HG02840 (cell line): ENCODE measurements at regions not wholly inside any gene's neighbourhood (a gene's known extent, or its start where the extent isn't known, plus 50 kb on each side); places are given as distances from the start of the nearest gene placed in this dataset.

Source experiments
- ATAC-seq: cut with Tn5 transposase; IDR thresholded peaks from one replicate; pipeline ENCODE4 v1.9.1; 2021; ENCODE audit warnings: mild to moderate bottlenecking, moderate library complexity, moderate number of reproducible peaks; ENCODE audit not compliant: unreplicated experiment, low FRiP score

DNA sequence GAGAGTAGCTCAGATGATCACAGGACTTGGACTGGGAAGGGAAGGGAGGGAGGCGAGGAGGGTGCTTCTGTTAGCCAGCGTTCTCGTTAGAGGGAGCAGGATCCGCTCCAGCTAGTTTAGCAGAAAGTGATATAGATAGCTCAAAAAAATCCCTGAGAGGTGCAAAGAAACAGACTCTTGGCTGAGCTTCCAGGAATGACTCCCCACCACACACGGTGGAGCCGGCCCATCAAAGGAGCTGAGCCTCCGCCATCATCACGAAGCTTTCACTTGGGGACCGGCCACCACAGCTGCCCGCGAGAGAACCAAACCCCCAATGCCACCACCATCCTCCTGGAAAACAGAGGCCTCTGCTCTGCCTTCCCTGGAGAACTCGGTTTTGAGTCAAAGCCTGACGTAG is 124.6 kb upstream of the BCL2L14 start:
- no peak for ATAC-seq

DNA sequence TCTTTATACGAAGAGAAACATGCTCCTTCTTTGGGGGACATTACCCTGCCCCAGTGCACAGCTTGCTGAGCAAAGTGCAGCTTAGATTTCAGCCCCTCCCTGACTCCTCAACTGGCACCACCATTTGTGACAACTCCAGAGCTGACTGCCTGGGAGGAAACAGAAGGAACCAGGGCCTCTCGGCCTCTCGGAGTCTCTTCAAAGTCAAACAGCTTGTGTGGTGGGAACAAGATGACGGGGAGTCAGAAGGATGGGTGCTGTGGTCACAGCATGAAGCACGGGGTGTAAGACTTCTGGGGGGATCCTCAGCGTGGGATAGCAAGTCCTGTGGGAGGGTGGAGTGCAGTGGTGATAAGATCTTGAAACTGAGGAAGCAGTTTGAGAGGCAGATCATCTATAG is 123.5 kb upstream of the BCL2L14 start:
- ATAC-seq = no peak

DNA sequence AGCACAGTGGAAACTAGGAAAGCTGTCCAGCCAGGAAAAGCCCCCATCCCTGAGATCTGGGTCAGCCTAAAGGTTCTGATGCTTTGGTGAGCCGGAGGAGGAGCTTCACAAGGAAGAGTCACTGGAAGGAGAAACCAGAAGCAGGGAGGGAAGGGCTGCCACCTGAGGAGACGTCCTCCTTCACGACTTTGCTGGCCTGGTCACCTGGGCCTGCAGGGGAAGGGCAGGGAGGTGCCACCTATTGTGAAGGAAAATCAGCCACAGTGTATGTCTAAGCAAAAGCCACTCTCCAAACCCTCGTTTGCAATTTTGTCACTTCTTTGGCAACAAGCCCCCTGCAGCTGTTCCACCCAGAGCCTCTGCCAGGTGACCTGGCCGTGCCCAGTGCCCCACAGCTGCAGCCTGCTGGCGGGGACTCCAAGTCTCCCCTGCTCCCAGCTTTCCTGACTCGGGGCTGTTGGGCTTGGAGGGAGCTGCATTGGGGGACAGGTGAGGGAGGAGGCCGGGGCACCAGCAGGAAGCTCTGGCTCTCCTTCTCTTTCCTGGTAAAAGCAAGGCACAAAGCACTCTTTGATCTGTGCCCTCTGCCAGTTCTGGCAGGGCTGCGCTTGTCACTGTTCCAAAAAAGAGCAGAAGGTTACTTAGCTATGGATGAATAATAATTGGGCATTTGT is 120.9 kb upstream of the BCL2L14 start:
- ATAC-seq = no peak

DNA sequence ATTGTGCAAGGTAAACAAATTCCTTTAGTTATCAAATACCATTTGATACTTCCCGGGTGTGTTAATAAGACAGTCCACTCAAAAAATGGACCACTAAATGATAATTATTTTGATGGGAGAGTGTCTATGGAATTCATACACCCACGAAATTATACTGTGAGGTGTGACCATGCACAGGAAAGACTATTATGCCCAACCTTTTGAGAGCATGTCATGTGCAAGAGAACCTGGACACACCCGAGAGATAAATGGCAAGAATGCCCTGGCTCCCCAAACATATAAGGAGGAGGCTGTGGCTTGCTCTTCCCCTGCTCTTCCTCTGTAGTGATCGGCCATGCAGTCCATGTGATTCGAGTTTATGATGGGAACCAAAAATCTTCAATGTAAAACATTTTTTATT is 119.5 kb upstream of the BCL2L14 start:
- ATAC-seq = no peak

DNA sequence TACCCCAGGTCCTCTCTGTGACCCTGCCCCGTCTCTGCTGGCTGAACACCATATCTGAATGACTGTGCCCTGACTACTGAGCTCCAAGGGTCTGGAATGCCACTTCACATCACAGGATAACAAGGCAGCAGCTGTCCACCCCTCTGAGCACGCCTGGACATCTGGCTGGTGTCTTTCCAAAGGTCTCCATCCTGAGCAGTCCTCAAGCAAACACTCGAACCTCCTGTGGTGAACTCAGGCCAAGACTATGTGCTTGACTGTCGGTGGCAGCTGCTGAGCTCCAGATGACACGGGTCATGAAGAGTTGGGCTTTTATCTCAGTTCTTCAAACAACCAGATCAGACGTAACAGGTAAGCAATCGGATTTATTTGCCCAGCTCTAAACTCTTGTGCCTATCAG is 117.2 kb upstream of the BCL2L14 start:
- ATAC-seq = no peak

DNA sequence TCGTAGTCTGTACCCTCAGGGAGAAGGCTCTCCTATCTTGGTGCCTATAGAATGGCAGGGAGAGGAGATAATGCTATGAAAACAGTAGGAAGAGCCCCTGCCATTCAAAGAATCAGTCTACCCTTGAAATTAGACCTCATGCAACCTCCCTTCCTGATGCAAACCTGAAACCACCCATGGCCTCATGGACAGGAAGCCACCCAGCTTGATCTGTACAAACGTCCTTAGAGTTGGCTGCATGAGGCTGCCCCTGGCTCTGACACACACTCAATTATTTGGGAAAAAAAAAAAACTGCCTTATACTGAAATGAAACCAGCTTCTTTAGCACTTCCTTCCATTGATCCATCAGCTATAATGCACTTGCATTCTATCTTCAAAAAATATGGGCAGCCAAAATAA is 116.6 kb upstream of the BCL2L14 start:
- no peak for ATAC-seq

DNA sequence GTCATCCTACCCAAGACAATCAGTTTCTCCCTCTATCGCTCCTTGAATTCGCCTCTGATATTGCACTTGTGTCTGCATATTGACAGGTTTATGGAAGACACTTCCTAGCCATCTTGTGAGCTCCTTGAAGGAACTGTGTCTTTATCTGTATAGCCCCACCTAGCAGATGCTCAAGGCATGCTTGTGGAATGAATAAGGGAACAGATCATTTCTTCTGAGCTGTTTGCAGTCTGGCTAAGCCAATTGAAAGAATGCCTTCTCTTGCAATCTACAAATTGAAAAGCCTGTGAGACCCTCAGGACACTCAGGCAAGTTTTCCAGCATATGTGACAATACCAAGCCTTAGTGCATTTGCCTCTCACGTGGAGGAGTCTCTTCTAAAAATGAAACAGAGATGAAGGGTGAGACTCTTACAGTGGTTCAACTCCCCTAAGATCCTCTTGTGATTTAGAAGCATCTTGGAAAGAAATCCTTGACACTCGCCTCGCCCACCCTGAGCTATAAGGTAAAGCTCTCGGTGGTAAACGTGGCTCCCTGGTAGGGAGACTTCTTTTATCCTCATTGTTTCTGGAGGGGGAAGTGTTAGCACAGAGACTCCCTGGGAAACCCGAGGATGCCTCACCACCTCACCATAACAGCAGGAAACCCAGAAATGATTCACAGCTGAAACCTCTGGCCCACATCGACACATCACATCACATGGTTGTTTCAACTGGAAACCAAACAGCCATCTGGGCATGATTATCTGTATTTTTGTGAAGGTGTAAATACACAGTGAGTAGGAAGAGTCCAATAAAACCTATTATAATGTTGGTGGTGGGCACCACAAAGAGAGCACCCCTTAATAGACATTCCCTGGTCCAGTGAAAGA is 112.3 kb upstream of the BCL2L14 start:
- no peak for ATAC-seq

DNA sequence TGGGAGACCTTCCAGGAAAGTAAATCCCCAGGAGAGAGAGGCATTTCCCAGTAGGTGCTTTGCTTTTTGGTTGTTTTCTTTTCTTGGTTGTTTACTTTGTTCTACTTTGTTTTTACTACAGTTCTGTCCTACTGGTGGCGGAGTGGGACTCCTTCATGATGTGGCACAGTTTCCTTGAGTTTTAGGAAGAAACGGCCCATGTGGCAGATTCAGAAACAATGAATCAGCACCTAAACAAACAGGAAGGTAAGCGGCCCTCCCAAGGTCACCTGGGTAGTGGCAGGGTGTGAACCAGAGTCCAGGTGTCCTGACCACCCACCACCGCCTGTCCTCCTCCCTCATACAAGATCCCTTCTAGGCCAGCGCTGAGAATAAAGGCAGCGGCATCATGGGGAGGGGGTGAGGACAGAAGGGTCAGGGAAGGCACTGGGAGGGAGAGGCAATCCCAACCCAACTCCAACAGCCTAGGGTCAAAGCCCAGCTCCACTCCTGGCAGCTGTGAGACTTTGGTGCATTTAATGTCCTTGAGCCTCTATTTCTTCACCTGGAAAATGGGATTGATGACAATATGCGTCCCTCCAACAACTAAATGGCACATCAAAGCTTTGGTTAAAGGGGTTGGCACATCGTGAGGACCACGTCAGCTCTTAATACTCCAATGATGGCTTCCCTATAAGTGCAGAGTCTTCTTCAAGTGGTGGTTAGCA is 111.5 kb upstream of the BCL2L14 start:
- ATAC-seq = no peak

DNA sequence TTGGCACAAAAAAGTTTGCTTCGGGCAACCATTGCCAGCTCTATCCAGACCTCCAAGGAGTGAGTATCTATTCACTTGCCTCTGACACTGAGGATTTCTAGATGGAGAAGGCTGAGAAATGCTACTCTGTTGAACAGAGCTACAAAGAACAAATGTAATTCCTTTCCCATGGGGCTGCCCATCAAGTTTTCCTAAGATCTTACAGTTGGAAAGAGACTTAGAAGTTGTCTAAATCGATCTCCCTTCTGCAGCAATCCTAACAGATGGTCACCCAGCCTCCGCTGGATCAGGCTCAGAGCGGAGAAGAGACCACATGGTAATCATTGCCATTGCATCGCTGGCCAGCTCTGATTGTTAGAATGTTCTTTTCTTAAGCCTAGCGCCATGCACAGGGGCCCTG is 110.1 kb upstream of the BCL2L14 start:
- no peak for ATAC-seq

DNA sequence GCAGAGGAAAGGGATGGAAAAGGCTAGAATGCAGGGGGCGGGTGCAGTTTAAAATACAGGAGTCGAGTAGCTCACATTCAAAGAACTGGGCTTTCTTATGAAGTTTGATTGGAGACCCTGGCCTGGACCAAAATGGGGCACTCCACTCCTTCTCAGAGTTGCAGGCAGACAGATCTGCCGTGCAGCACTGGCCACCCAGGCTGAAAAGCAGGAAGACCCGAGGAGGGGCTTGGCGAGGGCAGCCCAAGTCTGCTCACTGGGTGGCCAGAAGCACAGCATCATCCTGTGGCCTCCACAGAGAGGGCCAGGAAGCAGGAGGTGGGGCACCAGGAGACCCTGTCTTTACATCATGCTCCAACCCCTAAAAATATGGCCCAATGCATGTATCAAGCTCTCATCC is 109.1 kb upstream of the BCL2L14 start:
- ATAC-seq = no peak

DNA sequence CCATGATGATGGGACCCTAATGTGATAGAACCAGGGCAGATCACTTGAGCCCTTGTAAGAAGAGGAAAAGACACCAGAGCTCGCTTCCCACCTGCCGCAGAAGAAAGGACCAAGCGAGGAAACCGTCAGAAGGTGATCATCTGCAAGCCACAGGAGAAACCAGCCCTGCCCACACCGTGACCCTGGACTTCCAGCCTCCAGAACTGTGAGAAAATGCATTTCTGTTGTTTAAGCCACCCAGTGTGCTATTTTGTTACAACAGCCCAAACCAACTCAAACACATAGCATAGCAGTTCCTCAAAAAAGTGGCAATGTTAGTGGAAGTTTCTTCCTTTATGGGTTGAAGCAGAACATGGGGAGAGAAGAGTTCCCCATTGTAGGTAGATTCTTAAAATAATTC is 107.9 kb upstream of the BCL2L14 start:
- ATAC-seq = no peak

DNA sequence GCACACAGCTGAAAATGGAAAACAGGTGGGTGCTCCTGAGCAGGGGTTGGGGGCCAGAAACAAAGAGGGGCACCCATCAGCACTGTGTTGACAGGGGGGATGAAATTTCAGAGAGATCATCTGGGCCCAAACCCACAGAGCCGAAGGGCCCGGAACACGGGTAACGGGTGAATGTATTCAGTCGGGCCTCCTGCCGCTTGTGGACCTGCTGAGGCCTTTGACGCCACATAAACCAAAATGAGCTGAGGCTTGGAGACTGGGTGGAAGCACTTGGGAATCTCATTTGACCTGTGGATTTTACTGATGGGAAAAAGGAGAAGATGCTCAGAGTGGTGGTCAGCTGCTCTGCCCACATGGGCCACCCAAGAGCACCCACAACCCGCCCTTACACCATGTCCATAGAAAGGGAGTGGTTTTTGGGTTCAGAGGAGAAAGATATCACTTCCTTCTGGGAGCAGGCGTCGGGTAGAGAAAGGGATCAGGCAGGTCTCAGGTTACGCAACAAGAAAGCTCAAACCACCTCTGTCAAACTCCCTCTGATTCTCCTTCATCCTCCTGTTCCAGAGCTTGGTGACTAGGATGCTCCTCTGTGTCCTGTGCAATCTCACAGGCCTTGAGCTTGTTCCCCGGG is 106.8 kb upstream of the BCL2L14 start:
- ATAC-seq = no peak

DNA sequence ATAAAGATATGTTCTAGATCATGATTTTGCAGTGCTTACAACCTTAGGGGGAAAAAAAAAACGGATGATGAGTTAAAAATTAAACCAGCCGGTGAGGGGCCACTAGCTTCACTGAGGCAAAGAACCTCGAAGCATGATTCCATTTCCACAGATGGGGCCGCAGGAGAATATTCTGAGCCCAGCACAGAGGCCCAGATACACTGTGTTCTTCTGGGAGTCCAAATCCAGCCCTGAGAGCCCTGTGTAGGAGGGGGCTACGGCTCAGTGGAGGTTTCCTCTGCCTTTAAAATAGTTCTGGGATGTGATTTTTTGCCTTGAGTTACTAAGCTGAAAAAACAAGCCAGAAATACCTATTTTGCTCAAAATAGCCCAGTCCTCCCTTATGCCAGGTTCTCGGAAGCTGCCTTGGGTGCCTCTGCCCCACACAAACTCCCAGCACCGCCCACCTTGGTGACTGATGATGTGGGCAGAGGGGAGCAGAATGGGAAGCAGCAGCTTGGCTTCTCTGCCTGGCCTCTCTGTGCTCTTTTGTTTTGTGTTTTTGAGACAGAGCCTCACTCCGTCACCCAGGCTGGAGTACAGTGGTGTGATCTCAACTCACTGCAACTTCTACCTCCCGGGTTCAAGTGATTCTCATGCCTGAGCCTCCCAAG is 105.4 kb upstream of the BCL2L14 start:
- no peak for ATAC-seq

DNA sequence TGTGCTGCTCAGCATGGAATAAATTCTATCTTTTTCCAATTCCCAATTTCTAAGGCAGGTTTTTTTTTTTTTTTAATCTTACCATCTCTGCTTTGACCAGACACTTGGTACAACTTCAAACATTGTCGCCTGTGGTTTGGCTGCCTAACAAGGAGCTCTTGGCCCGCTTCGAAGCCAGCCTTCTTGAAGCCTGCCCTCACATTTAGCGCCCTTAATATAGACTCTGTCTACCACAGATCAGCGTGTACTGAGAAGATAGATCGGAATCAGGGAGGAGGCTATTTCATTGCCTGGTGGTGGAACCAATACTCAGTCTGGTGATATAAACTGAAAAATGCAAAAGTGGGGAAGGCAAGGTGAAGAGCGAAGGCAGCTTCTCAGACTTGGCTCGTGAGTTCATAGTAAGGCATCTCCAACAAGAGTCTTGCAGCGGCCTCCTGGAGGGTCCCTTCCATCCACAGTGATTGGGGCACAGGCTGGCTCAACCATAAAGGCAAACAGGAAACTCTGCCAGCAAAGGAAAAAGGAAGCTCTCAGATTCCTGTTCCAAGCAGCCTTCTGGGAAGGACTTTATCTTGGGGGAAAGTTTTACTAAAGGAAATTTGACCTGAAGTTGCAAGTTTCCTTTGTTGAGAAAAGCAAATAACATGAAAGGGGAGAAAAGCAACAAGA is 103.2 kb upstream of the BCL2L14 start:
- ATAC-seq = no peak

DNA sequence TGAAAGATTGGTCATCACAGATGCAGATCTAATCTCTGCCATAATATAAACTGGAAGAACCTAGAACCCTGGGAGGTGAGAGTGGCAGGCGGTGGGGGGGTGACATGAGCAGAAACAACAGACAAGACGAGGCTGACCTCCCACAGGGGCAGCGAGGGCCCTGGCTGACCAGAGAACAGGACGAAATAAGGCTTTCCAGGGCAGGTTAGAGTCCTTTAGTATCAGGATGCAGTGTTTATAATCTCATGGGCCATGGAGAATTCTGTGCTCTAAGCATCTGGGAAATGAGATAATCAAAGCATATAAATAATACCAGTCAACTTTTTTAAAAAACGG is 102.7 kb upstream of the BCL2L14 start:
- ATAC-seq = no peak

DNA sequence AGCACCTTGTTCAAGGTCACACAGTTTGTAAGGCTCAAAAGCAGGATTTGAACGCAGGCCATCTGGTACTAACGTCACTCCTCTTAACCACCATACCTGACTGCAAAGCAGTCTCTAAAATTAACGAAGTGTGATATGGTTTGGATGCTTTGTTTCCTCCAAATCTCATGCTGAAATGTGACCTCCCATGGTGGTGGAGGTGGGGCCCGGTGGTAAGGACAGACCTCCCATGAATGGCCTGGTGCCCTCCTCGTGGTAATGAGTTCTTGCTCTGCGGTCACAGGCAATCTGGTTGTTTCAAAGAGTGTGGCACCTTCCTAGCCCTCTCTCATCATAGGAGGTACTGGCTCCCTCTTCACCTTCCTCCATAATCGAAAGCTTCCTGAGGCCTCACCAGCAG is 102.2 kb upstream of the BCL2L14 start:
- no peak for ATAC-seq

DNA sequence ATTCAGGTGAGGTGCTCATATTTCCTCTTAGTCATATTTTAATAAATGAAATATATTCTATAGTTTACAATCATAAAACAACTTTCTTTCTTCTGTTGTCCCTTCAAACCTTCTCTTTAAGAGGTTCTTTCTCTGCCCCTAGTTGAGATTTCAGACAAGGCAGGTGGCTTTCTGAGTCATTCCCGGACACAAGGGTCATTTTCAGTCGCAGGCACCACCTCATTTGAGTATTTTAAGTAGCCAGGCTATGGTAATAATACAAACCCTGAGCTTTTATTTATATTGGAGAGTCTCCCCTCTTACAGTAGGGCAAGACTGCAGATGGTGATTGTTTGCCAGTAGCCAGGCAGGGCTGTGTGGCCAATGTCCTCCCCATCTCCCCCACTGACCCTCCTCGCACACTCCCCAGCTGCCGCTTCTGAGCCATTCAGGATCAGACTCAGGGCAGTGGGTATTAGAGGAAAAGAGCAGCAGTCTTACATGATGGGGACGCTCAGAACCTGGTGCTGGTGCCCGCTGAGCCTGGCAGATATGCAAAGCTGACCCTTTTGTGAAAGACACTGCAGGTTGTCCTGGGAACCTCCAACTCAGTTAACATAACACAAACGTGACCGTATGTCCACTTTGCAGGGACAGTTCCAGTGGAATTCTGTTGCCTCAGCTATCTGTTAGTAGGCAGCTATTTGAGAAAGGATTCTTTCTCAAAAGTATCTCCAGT is 101.1 kb upstream of the BCL2L14 start:
- ATAC-seq = peak; percentile 69

DNA sequence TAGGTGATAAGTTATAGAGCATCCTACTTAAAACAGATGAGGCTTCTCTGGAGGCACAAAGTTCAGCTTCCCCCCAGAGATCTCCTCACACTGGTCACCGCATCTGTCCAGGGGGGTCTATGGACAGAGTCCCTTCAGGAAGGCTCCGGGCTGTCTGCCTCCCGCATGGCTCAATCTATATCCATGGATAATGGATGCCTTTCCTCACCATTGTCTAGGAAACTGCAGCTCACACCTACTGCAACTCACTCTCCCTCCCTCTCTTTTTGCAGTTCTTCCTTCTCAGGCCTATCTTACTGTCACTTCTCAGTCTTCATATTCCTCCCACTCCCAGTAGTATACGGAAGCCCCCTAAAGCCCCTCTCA is 100.6 kb upstream of the BCL2L14 start:
- no peak for ATAC-seq

DNA sequence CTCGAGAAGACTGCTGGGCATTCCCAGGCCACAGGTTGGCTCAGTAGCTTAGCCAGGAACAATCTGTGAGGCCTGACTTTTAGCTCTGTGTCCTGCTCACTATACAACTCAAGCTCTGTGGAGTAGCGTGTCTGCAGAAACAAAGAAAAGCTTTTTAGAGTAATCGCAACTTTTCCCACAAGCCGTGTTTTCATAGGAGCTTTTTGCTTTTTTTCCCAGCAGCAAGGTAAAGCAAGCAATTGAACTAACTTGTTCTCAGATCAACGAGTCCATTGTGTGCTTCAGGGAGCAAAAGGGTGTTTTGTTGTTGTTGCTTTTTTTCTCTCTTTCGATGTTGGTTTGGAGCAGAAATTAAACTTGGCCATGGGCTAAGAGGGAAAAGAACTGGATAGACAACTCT is 97.3 kb upstream of the BCL2L14 start:
- ATAC-seq = no peak

DNA sequence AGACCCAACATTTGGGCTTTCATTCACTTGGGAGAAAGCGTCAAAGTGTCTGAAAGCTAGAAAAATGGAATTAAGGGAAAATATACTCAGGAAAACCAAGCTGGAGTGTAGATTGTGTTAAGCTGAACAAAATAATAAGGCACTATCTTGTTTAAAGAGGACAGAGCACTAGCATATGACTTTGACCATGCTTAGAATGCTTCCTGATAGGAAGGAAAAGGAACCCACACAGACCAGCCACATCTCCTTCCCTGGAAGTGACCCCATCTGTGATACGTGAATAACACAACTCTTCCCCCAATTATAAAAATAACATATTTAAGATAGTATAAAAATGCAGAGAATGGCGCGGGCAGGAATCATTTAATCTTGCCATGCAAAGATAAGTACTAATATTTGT is 94.7 kb upstream of the BCL2L14 start:
- no peak for ATAC-seq
